ENCODE measurements at regions not wholly inside any gene's neighbourhood (a gene's known extent, or its start where the extent isn't known, plus 50 kb on each side); places are given as distances from the start of the nearest gene placed in this dataset.

GRCh38 chr16:87119168-87119567 lies 198.0 kb downstream of the C16orf95 start:
- CTCF ChIA-PET, result no interaction called here
- SMC1A ChIA-PET (ENCODE audit: uncharacterized antibody, unreplicated experiment), result no interaction called here

More at GRCh38 chr16:87119168-87119567, 198.0 kb downstream of the C16orf95 start:
- no peak overlapping the region for H3K9ac ChIP-seq (ENCODE audit: control insufficient read depth, insufficient read depth, low read length)
- 0% methylated on average over 2 of the region's 2 CpGs for whole genome bisulfite sequencing (ENCODE audit: insufficient coverage, insufficient replicate concordance, low lambda C conversion rate, missing lambda C conversion rate)
- H3K27me3 ChIP-seq (replicated peaks in 1 of 2; ENCODE audit: control insufficient read depth in 2 of 2, insufficient read depth in 2 of 2, low read length in 1 of 2), result no peaks in the 10 kb centered on the region
- ChIA-PET POLR2A (no interaction called here), RAD21 (ENCODE audit: unreplicated experiment) (interaction anchor here (0.6 kb wide), 1 partner anchor 359 kb away, joined by 4 read pairs; no protein-coding TSS in a partner anchor)
- intact Hi-C loops (cut with micrococcal nuclease; ENCODE audit: unreplicated experiment), result no loop called here
- H3K36me3 ChIP-seq (ENCODE audit: control insufficient read depth in 2 of 2, insufficient read depth in 2 of 2, low read length in 1 of 2), result no peaks in the 10 kb centered on the region
- in situ Hi-C loops (cut with MboI), result no loop called here
- no peaks in the 10 kb centered on the region for H4K20me1 ChIP-seq (ENCODE audit: control insufficient read depth, insufficient read depth)
- H3K27ac ChIP-seq (ENCODE audit: control insufficient read depth, insufficient read depth), result no peak overlapping the region
- no peaks in the 10 kb centered on the region for H3K79me2 ChIP-seq (ENCODE audit: control insufficient read depth, insufficient read depth, low read length)
- ATAC-seq (no peak), DNase-seq (ENCODE audit: low read depth, low spot score) (no peak), FAIRE-seq (no peak)
- no peak overlapping the region for H2AFZ ChIP-seq (ENCODE audit: control insufficient read depth, low read depth, low read length)
- H3K4me3 ChIP-seq, result no peak overlapping the region
- no peak overlapping the region for H3K4me2 ChIP-seq (ENCODE audit: control insufficient read depth, insufficient read depth)
- no TSS peak for BruUV-seq (replicated peaks)
- H3K4me1 ChIP-seq (ENCODE audit: control insufficient read depth, insufficient read depth, low read length), result no peaks in the 10 kb centered on the region
- H3K9me3 ChIP-seq (replicated peaks; ENCODE audit: control insufficient read depth, insufficient read depth, low read length), result no peaks in the 10 kb centered on the region
- TF ChIP-seq GATAD2B (conservative IDR thresholded peaks at IDR 0.05; ENCODE audit: low read depth) (no peak), MXI1 (IDR thresholded peaks at IDR 0.05; ENCODE audit: low read depth, low read length) (no peak), NFIC (IDR thresholded peaks at IDR 0.05; ENCODE audit: low read depth, low read length) (no peak), ATF2 (IDR thresholded peaks at IDR 0.05; ENCODE audit: low read length) (no peak), ELK1 (IDR thresholded peaks at IDR 0.05; ENCODE audit: low read depth, low read length) (no peak), SREBF2 (IDR thresholded peaks at IDR 0.05; ENCODE audit: low read length) (no peak), NR2C1 (IDR thresholded peaks at IDR 0.05) (no peak), RFX5 (IDR thresholded peaks at IDR 0.05; ENCODE audit: low read depth, low read length) (no peak), IKZF2 (IDR thresholded peaks at IDR 0.05) (no peak), ESRRA (IDR thresholded peaks at IDR 0.05; ENCODE audit: low read length) (no peak), ZNF274 (IDR thresholded peaks at IDR 0.05; ENCODE audit: insufficient read depth, insufficient read length) (no peak), SMAD1 (IDR thresholded peaks at IDR 0.05; ENCODE audit: low read depth, partially characterized antibody) (no peak)
